HCT116 (cell line): ENCODE measurements at regions not wholly inside any gene's neighbourhood (a gene's known extent, or its start where the extent isn't known, plus 50 kb on each side); places are given as distances from the start of the nearest gene placed in this dataset.

Experiments
- ATAC-seq: fragments of 200-7000 bp; cut with Tn5 transposase; 2 replicates; pipeline ENCODE4 v1.9.1; 2020; ENCODE audit warnings: mild to moderate bottlenecking, moderate library complexity
- BruUV-seq: library from RNA; stranded (reverse); fragments of 400-500 nt; replicated peaks from 2 replicates; lab custom pipeline; 2021; lab: Mats Ljungman, UMichigan
- CTCF ChIA-PET: fragments of 300-600 bp; sonication (Branson Sonifier 250); formaldehyde crosslinking; loops from one replicate; lab custom pipeline; 2021; ENCODE audit warnings: antibody characterized with exemption; lab: Charles Lee
- POLR2A ChIA-PET: fragments of 300-600, 350-600 bp; sonication (Branson Sonifier 250); formaldehyde crosslinking; loops from one replicate; lab custom pipeline; 2021; ENCODE audit warnings: antibody characterized with exemption; lab: Charles Lee
- RAD21 ChIA-PET, 2 experiments: fragments of 300-600 bp; sonication (Branson Sonifier 250); formaldehyde crosslinking; loops; one replicate each; lab custom pipeline; 2023; ENCODE audit warnings: low total read pairs in 2 of 2; ENCODE audit not compliant: uncharacterized antibody in 2 of 2, unreplicated experiment in 2 of 2, low non-redundant PET in 1 of 2; lab: Charles Lee
- DNase-seq: peaks from one replicate; pipeline ENCODE4 v3.0.0-alpha.2; 2010; ENCODE audit warnings: low read depth, low spot score
- H2AFZ ChIP-seq: fragments of 200-600 bp; shearing (Covaris generic), sonication (generic); 2 replicates; pipeline ENCODE4 v1.6.1; 2017; ENCODE audit warnings: low read depth, mixed run types, mixed read lengths, antibody characterized with exemption, low read length; ENCODE audit not compliant: poor library complexity, severe bottlenecking
- H3K27ac ChIP-seq: 2 replicates; pipeline ENCODE4 v1.5.1; 2012; ENCODE audit warnings: low read depth, low read length
- H3K27me3 ChIP-seq: fragments of 200-600 bp; sonication (generic); 2 replicates; pipeline ENCODE4 v1.6.1; 2016; ENCODE audit warnings: mixed run types, low read length, mixed read lengths; ENCODE audit not compliant: insufficient read depth
- H3K36me3 ChIP-seq, 2 experiments: fragments of 200-500 bp in 1 of 2; fragments of 200-600 bp in 1 of 2; sonication (Bioruptor generic) in 1 of 2; sonication (generic) in 1 of 2; 2 replicates each; pipeline versions ENCODE4 v1.5.1 to v1.6.1; 2014 to 2016; ENCODE audit warnings: low read length in 2 of 2, inconsistent platforms in 1 of 2, mixed read lengths in 1 of 2, mixed run types in 1 of 2; ENCODE audit not compliant: insufficient read depth in 2 of 2, control insufficient read depth in 1 of 2
- H3K4me1 ChIP-seq, 2 experiments: fragments of 200-600 bp in 1 of 2; sonication (generic) in 1 of 2; 2 replicates each; pipeline versions ENCODE4 v1.5.1 to v1.6.1; 2012 to 2017; ENCODE audit warnings: low read length in 2 of 2, inconsistent platforms in 1 of 2, mild to moderate bottlenecking in 1 of 2, mixed read lengths in 1 of 2, mixed run types in 1 of 2, moderate library complexity in 1 of 2; ENCODE audit not compliant: insufficient read depth in 2 of 2, control insufficient read depth in 1 of 2
- H3K4me2 ChIP-seq: fragments of 200-600 bp; sonication (generic); 2 replicates; pipeline ENCODE4 v1.6.1; 2017; ENCODE audit warnings: mixed run types, low read length, mixed read lengths
- H3K4me3 ChIP-seq, 2 experiments: fragments of 200-600 bp in 1 of 2; sonication (generic) in 1 of 2; replicated peaks in 1 of 2; 2 replicates each; pipeline ENCODE4 v1.5.1; 2011 to 2016; ENCODE audit warnings: low read length in 2 of 2, control low read depth in 1 of 2, low read depth in 1 of 2, mild to moderate bottlenecking in 1 of 2, mixed read lengths in 1 of 2, mixed run types in 1 of 2
- H3K79me2 ChIP-seq: fragments of 200-600 bp; sonication (generic); 2 replicates; pipeline ENCODE4 v1.6.1; 2017; ENCODE audit warnings: mild to moderate bottlenecking, mixed run types, low read length, moderate library complexity, mixed read lengths; ENCODE audit not compliant: insufficient read depth
- H3K9ac ChIP-seq: fragments of 200-600 bp; sonication (generic); 2 replicates; pipeline ENCODE4 v1.6.1; 2016; ENCODE audit warnings: low read length, mixed read lengths
- H3K9me2 ChIP-seq: fragments of 200-600 bp; sonication (generic), shearing (Covaris generic); 2 replicates; pipeline ENCODE4 v1.6.1; 2017; ENCODE audit warnings: mixed run types, mild to moderate bottlenecking, moderate library complexity; ENCODE audit not compliant: insufficient read depth
- H3K9me3 ChIP-seq, 2 experiments: fragments of 200-500 bp in 1 of 2; fragments of 200-600 bp in 1 of 2; sonication (Bioruptor generic) in 1 of 2; sonication (generic) in 1 of 2; 2 replicates each; pipeline ENCODE4 v1.6.1; 2014 to 2017; ENCODE audit warnings: low read length in 2 of 2, mixed read lengths in 2 of 2, inconsistent platforms in 1 of 2, low read depth in 1 of 2, mild to moderate bottlenecking in 1 of 2, mixed run types in 1 of 2, moderate library complexity in 1 of 2; ENCODE audit not compliant: control insufficient read depth in 1 of 2, insufficient read depth in 1 of 2
- H4K20me1 ChIP-seq: fragments of 200-600 bp; sonication (generic), shearing (Covaris generic); 2 replicates; pipeline ENCODE4 v1.6.1; 2017; ENCODE audit warnings: mixed run types, mild to moderate bottlenecking, moderate library complexity; ENCODE audit not compliant: insufficient read depth
- EZH2 ChIP-seq: fragments of 200-600 bp; sonication (generic); IDR thresholded peaks from 2 replicates; pipeline ENCODE4 v1.6.1; 2017; ENCODE audit warnings: antibody characterized with exemption, mixed run types
- FOSL1 ChIP-seq: IDR thresholded peaks from 2 replicates; pipeline ENCODE4 v1.6.1; 2012; ENCODE audit warnings: low read depth
- JUND ChIP-seq: IDR thresholded peaks from 2 replicates; pipeline ENCODE4 v1.6.1; 2012
- RAD21 ChIP-seq: IDR thresholded peaks from 2 replicates; pipeline ENCODE4 v1.6.1; 2012; ENCODE audit warnings: low read depth, mild to moderate bottlenecking
- SIN3A ChIP-seq: IDR thresholded peaks from 2 replicates; pipeline ENCODE4 v1.6.1; 2012; ENCODE audit warnings: low read depth
- SP1 ChIP-seq: IDR thresholded peaks from 2 replicates; pipeline ENCODE4 v1.6.1; 2012; ENCODE audit warnings: low read depth
- ZFX ChIP-seq: fragments of 450-650 bp; IDR thresholded peaks from 2 replicates; pipeline ENCODE4 v1.6.1; 2017
- intact Hi-C: fragments of 100-400 bp; cut with micrococcal nuclease; formaldehyde crosslinking; loops from 2 replicates; pipeline ENCODE4 v1.10.0; 2022
- TF ChIP-seq, protein P1 (sequence below): IDR thresholded peaks from 2 replicates; pipeline ENCODE4 v1.6.1; 2012; ENCODE audit warnings: low read depth
- TF ChIP-seq, protein P2 (sequence below), 3 experiments: fragments of 200-600 bp in 1 of 3; sonication (generic) in 1 of 3; IDR thresholded peaks in 2 of 3; conservative IDR thresholded peaks in 1 of 3; 2 replicates each; pipeline ENCODE4 v1.5.1; 2012 to 2017; ENCODE audit warnings: low read depth in 2 of 3, low read length in 2 of 3, antibody characterized with exemption in 1 of 3, borderline replicate concordance in 1 of 3, control low read depth in 1 of 3, mild to moderate bottlenecking in 1 of 3, mixed read lengths in 1 of 3, mixed run types in 1 of 3, moderate library complexity in 1 of 3; ENCODE audit not compliant: insufficient read depth in 1 of 3

DNA sequence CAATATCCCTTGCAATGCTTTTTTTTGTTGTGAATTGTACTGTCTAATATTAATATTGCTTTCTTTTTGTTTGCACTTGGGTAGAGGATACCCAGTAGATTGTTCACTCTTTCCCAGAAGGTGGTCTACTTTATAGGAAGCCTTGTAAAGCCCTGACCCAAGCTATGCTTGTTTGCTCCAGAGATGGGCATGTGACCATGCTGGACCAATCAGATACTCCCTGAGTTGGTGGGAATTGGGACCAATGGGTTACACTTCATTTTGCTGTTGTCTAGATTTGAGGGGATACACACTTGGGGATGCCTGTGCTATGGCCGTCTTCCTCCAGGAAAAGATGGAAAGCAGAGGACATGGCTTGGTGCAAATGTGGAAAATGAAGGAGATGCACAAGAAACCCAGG lies 314.3 kb downstream of the DYSF start:
- Histone ChIP-seq H3K36me3 (no peaks in the 10 kb centered on the region), H3K79me2 (no peaks in the 10 kb centered on the region), H4K20me1 (no peaks in the 10 kb centered on the region), H2AFZ (no peak overlapping the region), H3K9ac (no peak overlapping the region), H3K9me3 (peaks cover 0 to 5% of the 10 kb centered on the region in 2 experiments; a peak in 1 of 4 replicates), H3K27me3 (no peaks in the 10 kb centered on the region), H3K9me2 (no peaks in the 10 kb centered on the region), H3K4me1 (no peaks in the 10 kb centered on the region), H3K4me2 (no peak overlapping the region), H3K27ac (no peak overlapping the region), H3K4me3 (no peak overlapping the region)
- ATAC-seq (no peak), DNase-seq (no peak)
- ChIA-PET POLR2A (no interaction called here), RAD21 (no interaction called here), CTCF (no interaction called here)
- TF ChIP-seq, protein P1, sequence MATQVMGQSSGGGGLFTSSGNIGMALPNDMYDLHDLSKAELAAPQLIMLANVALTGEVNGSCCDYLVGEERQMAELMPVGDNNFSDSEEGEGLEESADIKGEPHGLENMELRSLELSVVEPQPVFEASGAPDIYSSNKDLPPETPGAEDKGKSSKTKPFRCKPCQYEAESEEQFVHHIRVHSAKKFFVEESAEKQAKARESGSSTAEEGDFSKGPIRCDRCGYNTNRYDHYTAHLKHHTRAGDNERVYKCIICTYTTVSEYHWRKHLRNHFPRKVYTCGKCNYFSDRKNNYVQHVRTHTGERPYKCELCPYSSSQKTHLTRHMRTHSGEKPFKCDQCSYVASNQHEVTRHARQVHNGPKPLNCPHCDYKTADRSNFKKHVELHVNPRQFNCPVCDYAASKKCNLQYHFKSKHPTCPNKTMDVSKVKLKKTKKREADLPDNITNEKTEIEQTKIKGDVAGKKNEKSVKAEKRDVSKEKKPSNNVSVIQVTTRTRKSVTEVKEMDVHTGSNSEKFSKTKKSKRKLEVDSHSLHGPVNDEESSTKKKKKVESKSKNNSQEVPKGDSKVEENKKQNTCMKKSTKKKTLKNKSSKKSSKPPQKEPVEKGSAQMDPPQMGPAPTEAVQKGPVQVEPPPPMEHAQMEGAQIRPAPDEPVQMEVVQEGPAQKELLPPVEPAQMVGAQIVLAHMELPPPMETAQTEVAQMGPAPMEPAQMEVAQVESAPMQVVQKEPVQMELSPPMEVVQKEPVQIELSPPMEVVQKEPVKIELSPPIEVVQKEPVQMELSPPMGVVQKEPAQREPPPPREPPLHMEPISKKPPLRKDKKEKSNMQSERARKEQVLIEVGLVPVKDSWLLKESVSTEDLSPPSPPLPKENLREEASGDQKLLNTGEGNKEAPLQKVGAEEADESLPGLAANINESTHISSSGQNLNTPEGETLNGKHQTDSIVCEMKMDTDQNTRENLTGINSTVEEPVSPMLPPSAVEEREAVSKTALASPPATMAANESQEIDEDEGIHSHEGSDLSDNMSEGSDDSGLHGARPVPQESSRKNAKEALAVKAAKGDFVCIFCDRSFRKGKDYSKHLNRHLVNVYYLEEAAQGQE = no peak
- TF ChIP-seq JUND (no peak), FOSL1 (no peak), EZH2 (no peak), SIN3A (no peak), ZFX (no peak), RAD21 (no peak), SP1 (no peak)
- TF ChIP-seq, protein P2, sequence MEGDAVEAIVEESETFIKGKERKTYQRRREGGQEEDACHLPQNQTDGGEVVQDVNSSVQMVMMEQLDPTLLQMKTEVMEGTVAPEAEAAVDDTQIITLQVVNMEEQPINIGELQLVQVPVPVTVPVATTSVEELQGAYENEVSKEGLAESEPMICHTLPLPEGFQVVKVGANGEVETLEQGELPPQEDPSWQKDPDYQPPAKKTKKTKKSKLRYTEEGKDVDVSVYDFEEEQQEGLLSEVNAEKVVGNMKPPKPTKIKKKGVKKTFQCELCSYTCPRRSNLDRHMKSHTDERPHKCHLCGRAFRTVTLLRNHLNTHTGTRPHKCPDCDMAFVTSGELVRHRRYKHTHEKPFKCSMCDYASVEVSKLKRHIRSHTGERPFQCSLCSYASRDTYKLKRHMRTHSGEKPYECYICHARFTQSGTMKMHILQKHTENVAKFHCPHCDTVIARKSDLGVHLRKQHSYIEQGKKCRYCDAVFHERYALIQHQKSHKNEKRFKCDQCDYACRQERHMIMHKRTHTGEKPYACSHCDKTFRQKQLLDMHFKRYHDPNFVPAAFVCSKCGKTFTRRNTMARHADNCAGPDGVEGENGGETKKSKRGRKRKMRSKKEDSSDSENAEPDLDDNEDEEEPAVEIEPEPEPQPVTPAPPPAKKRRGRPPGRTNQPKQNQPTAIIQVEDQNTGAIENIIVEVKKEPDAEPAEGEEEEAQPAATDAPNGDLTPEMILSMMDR (IDR thresholded peaks at IDR 0.05 in 2 of 3, conservative IDR thresholded peaks at IDR 0.05 in 1 of 3; ENCODE audit: borderline replicate concordance in 1 of 3, insufficient read depth in 1 of 3, low read depth in 2 of 3, low read length in 2 of 3) = no peak
- no TSS peak for BruUV-seq
- intact Hi-C loops = no loop called here
